Dendritic cell treated with granulocyte-macrophage colony-stimulating factor and Interleukin-4, amounts not matched to agents 40 ng/mL and 50 ng/mL, for 4 days (primary cell): ENCODE measurements at regions not wholly inside any gene's neighbourhood (a gene's known extent, or its start where the extent isn't known, plus 50 kb on each side); places are given as distances from the start of the nearest gene placed in this dataset.

Experiments
- H3K27ac Mint-ChIP-seq: one replicate; pipeline ENCODE4 v1.8.0; 2022; ENCODE audit warnings: mild to moderate bottlenecking, mixed read lengths
- H3K27me3 Mint-ChIP-seq: one replicate; pipeline ENCODE4 v1.8.0; 2022; ENCODE audit warnings: mild to moderate bottlenecking, mixed read lengths
- H3K36me3 Mint-ChIP-seq: one replicate; pipeline ENCODE4 v1.8.0; 2022; ENCODE audit warnings: low read depth, mixed read lengths
- H3K4me1 Mint-ChIP-seq: one replicate; pipeline ENCODE4 v1.8.0; 2022; ENCODE audit warnings: low read depth, mixed read lengths
- H3K4me3 Mint-ChIP-seq: one replicate; pipeline ENCODE4 v1.8.0; 2022; ENCODE audit warnings: mild to moderate bottlenecking, moderate library complexity, mixed read lengths
- H3K9me3 Mint-ChIP-seq: one replicate; pipeline ENCODE4 v1.8.0; 2022; ENCODE audit warnings: mixed read lengths
- intact Hi-C: fragments of 100-400 bp; cut with micrococcal nuclease; formaldehyde crosslinking; loops from one replicate; pipeline ENCODE4 v1.15.0; 2022

- no peaks in the 10 kb centered on the region for H3K9me3 Mint-ChIP-seq
- intact Hi-C loops, result no loop called here
- no peak overlapping the region for H3K27ac Mint-ChIP-seq
- H3K4me1 Mint-ChIP-seq, result peaks cover 8% of the 10 kb centered on the region
- no peaks in the 10 kb centered on the region for H3K27me3 Mint-ChIP-seq
- H3K36me3 Mint-ChIP-seq, result no peaks in the 10 kb centered on the region
- no peak overlapping the region for H3K4me3 Mint-ChIP-seq
These were observed 158.4 kb upstream of the ZNF32 start for GRCh38 chr10:43806831-43807640.

DNA sequence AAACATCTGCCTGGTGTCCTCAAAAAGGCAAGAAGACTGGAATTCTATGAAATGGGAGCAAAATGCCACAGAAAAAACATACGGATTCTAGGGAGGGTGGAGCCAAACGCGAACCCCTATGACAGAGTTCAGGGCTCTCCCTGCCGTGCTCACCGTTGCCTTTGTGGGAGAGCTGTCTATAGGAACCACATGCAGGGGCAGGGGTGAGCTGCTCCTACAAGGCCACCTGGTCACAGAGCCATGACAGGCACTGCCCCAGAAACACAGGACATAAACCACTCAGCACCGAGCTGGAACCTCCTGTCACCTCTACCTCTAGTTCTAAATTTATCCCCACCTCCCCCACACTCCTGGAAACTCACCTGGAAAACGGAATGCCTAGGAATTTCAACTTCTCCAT lies 155.1 kb upstream of the ZNF32 start:
- peaks cover 10% of the 10 kb centered on the region for H3K27me3 Mint-ChIP-seq
- intact Hi-C loops, result no loop called here
- H3K4me1 Mint-ChIP-seq, result peaks cover 15% of the 10 kb centered on the region
- no peaks in the 10 kb centered on the region for H3K36me3 Mint-ChIP-seq
- no peak overlapping the region for H3K4me3 Mint-ChIP-seq
- no peak overlapping the region for H3K27ac Mint-ChIP-seq
- no peaks in the 10 kb centered on the region for H3K9me3 Mint-ChIP-seq

GRCh38 chr10:43802988-43803696 lies 154.5 kb upstream of the ZNF32 start:
- H3K9me3 Mint-ChIP-seq, result no peaks in the 10 kb centered on the region
- peaks cover 14% of the 10 kb centered on the region for H3K4me1 Mint-ChIP-seq
- intact Hi-C loops, result no loop called here
- no peak overlapping the region for H3K4me3 Mint-ChIP-seq
- H3K27me3 Mint-ChIP-seq, result peaks cover 12% of the 10 kb centered on the region
- H3K36me3 Mint-ChIP-seq, result no peaks in the 10 kb centered on the region
- H3K27ac Mint-ChIP-seq, result no peak overlapping the region

- peaks cover 12% of the 10 kb centered on the region for H3K27me3 Mint-ChIP-seq
- H3K27ac Mint-ChIP-seq, result no peak overlapping the region
- intact Hi-C loops, result no loop called here
- H3K4me1 Mint-ChIP-seq, result peaks cover 7% of the 10 kb centered on the region
- H3K4me3 Mint-ChIP-seq, result no peak overlapping the region
- no peaks in the 10 kb centered on the region for H3K9me3 Mint-ChIP-seq
- H3K36me3 Mint-ChIP-seq, result no peaks in the 10 kb centered on the region
These were observed 152.9 kb upstream of the ZNF32 start for GRCh38 chr10:43801626-43802025.

DNA sequence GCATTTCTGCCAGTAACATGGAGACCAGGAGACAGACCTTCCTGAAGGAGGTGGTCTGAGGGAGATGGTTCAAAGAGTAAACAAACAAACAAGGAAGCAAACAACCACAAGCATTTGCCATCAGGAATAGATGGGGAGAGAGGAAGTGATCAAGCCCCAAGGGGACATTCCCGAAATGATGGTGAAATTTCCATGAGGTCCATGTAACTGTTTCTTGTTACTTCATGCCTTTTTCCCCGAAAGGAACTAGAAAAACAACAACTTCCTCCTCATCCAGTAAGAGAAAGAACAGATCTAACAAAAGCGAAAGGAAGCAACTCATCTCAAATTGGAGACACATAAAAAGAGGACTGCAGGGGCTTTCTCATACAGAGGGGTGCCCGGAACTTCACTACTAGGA lies 152.5 kb upstream of the ZNF32 start:
- H3K9me3 Mint-ChIP-seq, result no peaks in the 10 kb centered on the region
- peaks cover 12% of the 10 kb centered on the region for H3K27me3 Mint-ChIP-seq
- no peak overlapping the region for H3K27ac Mint-ChIP-seq
- H3K36me3 Mint-ChIP-seq, result no peaks in the 10 kb centered on the region
- intact Hi-C loops, result no loop called here
- H3K4me1 Mint-ChIP-seq, result peaks cover 7% of the 10 kb centered on the region
- H3K4me3 Mint-ChIP-seq, result no peak overlapping the region

DNA sequence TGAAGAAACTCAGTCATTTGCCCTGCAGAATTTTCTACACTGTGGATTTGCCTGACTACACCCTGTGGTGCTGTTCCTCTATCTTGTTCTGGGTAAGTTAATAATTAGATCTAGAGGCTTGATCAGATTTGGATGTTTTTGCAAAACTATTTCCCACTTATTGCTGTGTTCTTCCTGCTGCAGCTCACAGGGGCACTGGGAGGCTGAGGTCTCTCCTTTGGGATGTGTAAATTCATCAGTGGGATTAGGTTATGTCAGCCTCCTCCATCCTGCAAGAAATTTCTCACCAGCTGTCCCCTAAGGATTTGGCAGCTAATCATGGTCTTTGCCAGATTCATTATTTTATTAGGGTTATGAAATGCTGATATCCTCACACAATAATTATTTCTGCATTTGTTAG lies 148.1 kb upstream of the ZNF32 start:
- Mint-ChIP-seq H3K4me1 (peaks cover 15% of the 10 kb centered on the region), H3K27ac (no peak overlapping the region), H3K9me3 (no peaks in the 10 kb centered on the region), H3K36me3 (no peaks in the 10 kb centered on the region), H3K4me3 (no peak overlapping the region), H3K27me3 (peaks cover 17% of the 10 kb centered on the region)
- intact Hi-C loops, result no loop called here

DNA sequence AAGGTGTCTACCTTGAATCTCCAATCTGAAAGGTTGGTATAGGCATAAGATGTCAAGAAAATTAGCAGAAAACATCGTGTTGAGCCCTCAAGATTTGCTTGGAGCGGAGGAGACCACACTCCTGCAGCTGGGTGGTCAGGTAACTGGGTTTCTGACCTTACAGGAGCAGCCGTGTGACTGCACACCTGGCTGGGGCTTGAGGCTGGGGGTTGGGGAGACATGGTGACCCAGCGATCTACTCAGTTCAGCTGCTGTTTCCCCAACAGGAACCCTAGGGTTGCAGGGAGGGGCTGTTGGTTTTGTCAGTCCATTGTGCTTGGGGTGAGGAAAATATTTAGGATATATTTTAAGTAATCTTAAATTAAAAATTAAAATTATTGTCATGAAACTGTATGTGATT lies 147.0 kb upstream of the ZNF32 start:
- intact Hi-C loops, result no loop called here
- Mint-ChIP-seq H3K27ac (no peak overlapping the region), H3K4me1 (peaks cover 8% of the 10 kb centered on the region), H3K36me3 (no peaks in the 10 kb centered on the region), H3K9me3 (no peaks in the 10 kb centered on the region), H3K27me3 (peaks cover 17% of the 10 kb centered on the region), H3K4me3 (no peak overlapping the region)

DNA sequence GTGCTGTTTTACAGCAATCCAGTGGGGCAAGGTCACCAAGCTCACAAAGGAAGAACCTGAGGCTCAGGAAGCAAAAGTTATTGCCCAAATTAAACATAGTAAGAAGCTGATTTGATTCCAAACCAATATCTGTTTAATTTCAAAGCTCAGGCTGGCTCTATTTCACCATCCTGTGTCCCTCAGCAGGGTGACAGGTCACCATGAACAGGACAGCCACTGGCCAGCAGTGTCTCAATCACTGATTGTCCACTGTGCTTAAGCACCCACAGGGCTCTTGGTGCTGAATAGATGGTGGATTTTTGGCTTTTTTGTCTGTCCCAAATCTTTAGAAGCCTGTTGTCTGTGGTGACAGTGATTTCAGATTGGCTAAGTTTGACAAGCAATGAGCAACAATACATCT lies 146.4 kb upstream of the ZNF32 start:
- H3K27ac Mint-ChIP-seq, result no peak overlapping the region
- H3K9me3 Mint-ChIP-seq, result no peaks in the 10 kb centered on the region
- no peak overlapping the region for H3K4me3 Mint-ChIP-seq
- no peaks in the 10 kb centered on the region for H3K36me3 Mint-ChIP-seq
- intact Hi-C loops, result no loop called here
- H3K4me1 Mint-ChIP-seq, result peaks cover 8% of the 10 kb centered on the region
- H3K27me3 Mint-ChIP-seq, result peaks cover 17% of the 10 kb centered on the region

- H3K36me3 Mint-ChIP-seq, result no peaks in the 10 kb centered on the region
- no peaks in the 10 kb centered on the region for H3K9me3 Mint-ChIP-seq
- intact Hi-C loops, result no loop called here
- no peak overlapping the region for H3K4me3 Mint-ChIP-seq
- no peak overlapping the region for H3K27ac Mint-ChIP-seq
- H3K4me1 Mint-ChIP-seq, result peaks cover 8% of the 10 kb centered on the region
- peaks cover 10% of the 10 kb centered on the region for H3K27me3 Mint-ChIP-seq
These were observed 145.6 kb upstream of the ZNF32 start for GRCh38 chr10:43794181-43794815.

- peaks cover 7% of the 10 kb centered on the region for H3K27me3 Mint-ChIP-seq
- peaks cover 8% of the 10 kb centered on the region for H3K4me1 Mint-ChIP-seq
- H3K9me3 Mint-ChIP-seq, result no peaks in the 10 kb centered on the region
- intact Hi-C loops, result no loop called here
- H3K4me3 Mint-ChIP-seq, result no peak overlapping the region
- no peak overlapping the region for H3K27ac Mint-ChIP-seq
- no peaks in the 10 kb centered on the region for H3K36me3 Mint-ChIP-seq
These were observed 145.0 kb upstream of the ZNF32 start for GRCh38 chr10:43793704-43794103.

DNA sequence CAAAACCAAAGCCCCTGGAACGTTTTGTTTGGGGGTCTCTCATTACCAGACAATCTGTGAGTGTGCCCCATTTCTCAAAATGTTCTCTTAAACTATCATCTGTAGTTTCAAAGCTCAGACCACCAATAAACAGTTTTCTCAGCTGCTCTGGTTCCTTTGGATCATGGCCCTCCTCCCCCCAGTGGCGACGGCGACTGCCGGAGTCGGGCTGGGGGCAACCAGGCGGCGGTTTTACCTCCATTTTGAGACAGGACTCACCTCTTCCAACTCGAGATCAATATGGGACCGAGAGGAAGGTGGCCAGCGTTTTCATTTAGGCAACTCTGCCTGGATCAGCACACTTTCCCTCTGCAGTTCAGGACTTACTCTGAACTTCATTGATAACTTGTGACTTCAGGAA lies 141.5 kb upstream of the ZNF32 start:
- no peak overlapping the region for H3K27ac Mint-ChIP-seq
- H3K9me3 Mint-ChIP-seq, result no peaks in the 10 kb centered on the region
- intact Hi-C loops, result no loop called here
- no peaks in the 10 kb centered on the region for H3K27me3 Mint-ChIP-seq
- peaks cover 8% of the 10 kb centered on the region for H3K4me1 Mint-ChIP-seq
- no peaks in the 10 kb centered on the region for H3K36me3 Mint-ChIP-seq
- H3K4me3 Mint-ChIP-seq, result no peak overlapping the region

DNA sequence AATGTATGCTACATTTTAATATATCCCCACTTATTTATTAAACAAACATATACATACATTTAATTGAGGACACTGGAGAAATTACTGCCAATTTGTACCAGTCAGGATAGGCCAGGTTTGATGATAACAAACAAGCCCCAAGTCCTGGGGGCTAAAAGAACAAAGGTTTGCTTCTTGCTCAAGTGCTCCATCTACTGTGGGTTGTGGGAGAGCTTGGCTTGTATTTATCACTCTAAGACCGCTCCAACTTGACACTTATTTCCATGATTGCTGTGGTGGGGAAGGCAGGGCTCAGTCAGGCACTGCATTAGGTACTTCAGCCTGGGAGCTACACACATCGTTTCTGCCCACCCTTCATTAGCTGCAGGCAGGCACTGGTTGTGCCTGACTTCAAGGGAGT lies 136.6 kb upstream of the ZNF32 start:
- Mint-ChIP-seq H3K27me3 (no peaks in the 10 kb centered on the region), H3K36me3 (no peaks in the 10 kb centered on the region), H3K27ac (no peak overlapping the region), H3K9me3 (no peaks in the 10 kb centered on the region), H3K4me1 (no peaks in the 10 kb centered on the region), H3K4me3 (no peak overlapping the region)
- intact Hi-C loops, result no loop called here

GRCh38 chr10:43782814-43783213 lies 134.1 kb upstream of the ZNF32 start:
- Mint-ChIP-seq H3K36me3 (no peaks in the 10 kb centered on the region), H3K27me3 (no peaks in the 10 kb centered on the region), H3K9me3 (no peaks in the 10 kb centered on the region), H3K4me3 (no peak overlapping the region), H3K27ac (no peak overlapping the region), H3K4me1 (no peaks in the 10 kb centered on the region)
- intact Hi-C loops, result no loop called here
